ENCODE measurements at regions not wholly inside any gene's neighbourhood (a gene's known extent, or its start where the extent isn't known, plus 50 kb on each side); places are given as distances from the start of the nearest gene placed in this dataset.
A peak's percentile ranks its signal among the peaks of the same experiment; 100 is the strongest.

DNA sequence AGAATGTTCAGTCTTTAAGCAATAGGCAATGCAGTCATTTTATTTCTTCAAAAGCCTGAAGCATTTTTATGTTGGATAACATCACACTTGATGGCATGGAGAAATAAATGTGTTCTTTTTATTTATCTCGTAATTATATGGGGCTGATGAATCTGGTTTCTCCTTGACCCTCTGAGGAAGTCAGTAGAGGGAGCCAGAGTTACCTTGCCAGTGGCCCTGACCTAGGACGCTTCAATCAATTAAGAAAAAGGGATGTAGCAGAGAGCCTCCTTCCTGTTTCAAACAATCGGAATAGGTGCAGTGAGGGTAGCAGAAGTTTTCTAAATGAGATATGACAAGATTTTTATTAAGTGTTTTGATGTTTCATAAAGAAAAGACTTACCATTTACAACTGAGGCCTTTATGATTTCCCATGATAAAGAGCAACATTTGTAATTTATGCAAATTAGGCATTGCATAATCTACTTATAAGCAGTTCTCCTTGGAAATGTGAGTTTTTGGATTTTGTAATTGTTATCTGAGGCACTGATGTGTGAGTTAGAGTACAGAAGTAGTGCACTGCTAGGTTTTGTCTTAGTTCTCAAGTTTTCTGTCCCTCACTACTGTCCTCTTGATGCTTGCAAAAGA is 129.1 kb downstream of the RAP2B start:
- TF ChIP-seq, protein P1, sequence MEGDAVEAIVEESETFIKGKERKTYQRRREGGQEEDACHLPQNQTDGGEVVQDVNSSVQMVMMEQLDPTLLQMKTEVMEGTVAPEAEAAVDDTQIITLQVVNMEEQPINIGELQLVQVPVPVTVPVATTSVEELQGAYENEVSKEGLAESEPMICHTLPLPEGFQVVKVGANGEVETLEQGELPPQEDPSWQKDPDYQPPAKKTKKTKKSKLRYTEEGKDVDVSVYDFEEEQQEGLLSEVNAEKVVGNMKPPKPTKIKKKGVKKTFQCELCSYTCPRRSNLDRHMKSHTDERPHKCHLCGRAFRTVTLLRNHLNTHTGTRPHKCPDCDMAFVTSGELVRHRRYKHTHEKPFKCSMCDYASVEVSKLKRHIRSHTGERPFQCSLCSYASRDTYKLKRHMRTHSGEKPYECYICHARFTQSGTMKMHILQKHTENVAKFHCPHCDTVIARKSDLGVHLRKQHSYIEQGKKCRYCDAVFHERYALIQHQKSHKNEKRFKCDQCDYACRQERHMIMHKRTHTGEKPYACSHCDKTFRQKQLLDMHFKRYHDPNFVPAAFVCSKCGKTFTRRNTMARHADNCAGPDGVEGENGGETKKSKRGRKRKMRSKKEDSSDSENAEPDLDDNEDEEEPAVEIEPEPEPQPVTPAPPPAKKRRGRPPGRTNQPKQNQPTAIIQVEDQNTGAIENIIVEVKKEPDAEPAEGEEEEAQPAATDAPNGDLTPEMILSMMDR (IDR thresholded peaks at IDR 0.05; ENCODE audit: low read depth, low read length, poor library complexity, severe bottlenecking), result peak; percentile 62
- no peak for TF ChIP-seq EZH2phosphoT487 (IDR thresholded peaks at IDR 0.05; ENCODE audit: borderline replicate concordance, low read length)
